HCT116 (cell line): ENCODE measurements at regions not wholly inside any gene's neighbourhood (a gene's known extent, or its start where the extent isn't known, plus 50 kb on each side); places are given as distances from the start of the nearest gene placed in this dataset.

Experiments used
- ATAC-seq: fragments of 200-7000 bp; cut with Tn5 transposase; 2 replicates; pipeline ENCODE4 v1.9.1; 2020; ENCODE audit warnings: mild to moderate bottlenecking, moderate library complexity
- BruUV-seq: library from RNA; stranded (reverse); fragments of 400-500 nt; replicated peaks from 2 replicates; lab custom pipeline; 2021; lab: Mats Ljungman, UMichigan
- CTCF ChIA-PET: fragments of 300-600 bp; sonication (Branson Sonifier 250); formaldehyde crosslinking; loops from one replicate; lab custom pipeline; 2021; ENCODE audit warnings: antibody characterized with exemption; lab: Charles Lee
- POLR2A ChIA-PET: fragments of 300-600, 350-600 bp; sonication (Branson Sonifier 250); formaldehyde crosslinking; loops from one replicate; lab custom pipeline; 2021; ENCODE audit warnings: antibody characterized with exemption; lab: Charles Lee
- RAD21 ChIA-PET, 2 experiments: fragments of 300-600 bp; sonication (Branson Sonifier 250); formaldehyde crosslinking; loops; one replicate each; lab custom pipeline; 2023; ENCODE audit warnings: low total read pairs in 2 of 2; ENCODE audit not compliant: uncharacterized antibody in 2 of 2, unreplicated experiment in 2 of 2, low non-redundant PET in 1 of 2; lab: Charles Lee
- DNase-seq: peaks from one replicate; pipeline ENCODE4 v3.0.0-alpha.2; 2010; ENCODE audit warnings: low read depth, low spot score
- H2AFZ ChIP-seq: fragments of 200-600 bp; shearing (Covaris generic), sonication (generic); 2 replicates; pipeline ENCODE4 v1.6.1; 2017; ENCODE audit warnings: low read depth, mixed run types, mixed read lengths, antibody characterized with exemption, low read length; ENCODE audit not compliant: poor library complexity, severe bottlenecking
- H3K27ac ChIP-seq: 2 replicates; pipeline ENCODE4 v1.5.1; 2012; ENCODE audit warnings: low read depth, low read length
- H3K27me3 ChIP-seq: fragments of 200-600 bp; sonication (generic); 2 replicates; pipeline ENCODE4 v1.6.1; 2016; ENCODE audit warnings: mixed run types, low read length, mixed read lengths; ENCODE audit not compliant: insufficient read depth
- H3K36me3 ChIP-seq, 2 experiments: fragments of 200-500 bp in 1 of 2; fragments of 200-600 bp in 1 of 2; sonication (Bioruptor generic) in 1 of 2; sonication (generic) in 1 of 2; 2 replicates each; pipeline versions ENCODE4 v1.5.1 to v1.6.1; 2014 to 2016; ENCODE audit warnings: low read length in 2 of 2, inconsistent platforms in 1 of 2, mixed read lengths in 1 of 2, mixed run types in 1 of 2; ENCODE audit not compliant: insufficient read depth in 2 of 2, control insufficient read depth in 1 of 2
- H3K4me1 ChIP-seq, 2 experiments: fragments of 200-600 bp in 1 of 2; sonication (generic) in 1 of 2; 2 replicates each; pipeline versions ENCODE4 v1.5.1 to v1.6.1; 2012 to 2017; ENCODE audit warnings: low read length in 2 of 2, inconsistent platforms in 1 of 2, mild to moderate bottlenecking in 1 of 2, mixed read lengths in 1 of 2, mixed run types in 1 of 2, moderate library complexity in 1 of 2; ENCODE audit not compliant: insufficient read depth in 2 of 2, control insufficient read depth in 1 of 2
- H3K4me2 ChIP-seq: fragments of 200-600 bp; sonication (generic); 2 replicates; pipeline ENCODE4 v1.6.1; 2017; ENCODE audit warnings: mixed run types, low read length, mixed read lengths
- H3K4me3 ChIP-seq, 2 experiments: fragments of 200-600 bp in 1 of 2; sonication (generic) in 1 of 2; replicated peaks in 1 of 2; 2 replicates each; pipeline ENCODE4 v1.5.1; 2011 to 2016; ENCODE audit warnings: low read length in 2 of 2, control low read depth in 1 of 2, low read depth in 1 of 2, mild to moderate bottlenecking in 1 of 2, mixed read lengths in 1 of 2, mixed run types in 1 of 2
- H3K79me2 ChIP-seq: fragments of 200-600 bp; sonication (generic); 2 replicates; pipeline ENCODE4 v1.6.1; 2017; ENCODE audit warnings: mild to moderate bottlenecking, mixed run types, low read length, moderate library complexity, mixed read lengths; ENCODE audit not compliant: insufficient read depth
- H3K9ac ChIP-seq: fragments of 200-600 bp; sonication (generic); 2 replicates; pipeline ENCODE4 v1.6.1; 2016; ENCODE audit warnings: low read length, mixed read lengths
- H3K9me2 ChIP-seq: fragments of 200-600 bp; sonication (generic), shearing (Covaris generic); 2 replicates; pipeline ENCODE4 v1.6.1; 2017; ENCODE audit warnings: mixed run types, mild to moderate bottlenecking, moderate library complexity; ENCODE audit not compliant: insufficient read depth
- H3K9me3 ChIP-seq, 2 experiments: fragments of 200-500 bp in 1 of 2; fragments of 200-600 bp in 1 of 2; sonication (Bioruptor generic) in 1 of 2; sonication (generic) in 1 of 2; 2 replicates each; pipeline ENCODE4 v1.6.1; 2014 to 2017; ENCODE audit warnings: low read length in 2 of 2, mixed read lengths in 2 of 2, inconsistent platforms in 1 of 2, low read depth in 1 of 2, mild to moderate bottlenecking in 1 of 2, mixed run types in 1 of 2, moderate library complexity in 1 of 2; ENCODE audit not compliant: control insufficient read depth in 1 of 2, insufficient read depth in 1 of 2
- H4K20me1 ChIP-seq: fragments of 200-600 bp; sonication (generic), shearing (Covaris generic); 2 replicates; pipeline ENCODE4 v1.6.1; 2017; ENCODE audit warnings: mixed run types, mild to moderate bottlenecking, moderate library complexity; ENCODE audit not compliant: insufficient read depth
- CBX3 ChIP-seq: IDR thresholded peaks from 2 replicates; pipeline ENCODE4 v1.6.1; 2012; ENCODE audit warnings: low read depth
- CTCF ChIP-seq, 3 experiments: fragments of 200-600 bp in 1 of 3; sonication (generic) in 1 of 3; IDR thresholded peaks in 2 of 3; conservative IDR thresholded peaks in 1 of 3; 2 replicates each; pipeline ENCODE4 v1.5.1; 2012 to 2017; ENCODE audit warnings: low read depth in 2 of 3, low read length in 2 of 3, antibody characterized with exemption in 1 of 3, borderline replicate concordance in 1 of 3, control low read depth in 1 of 3, mild to moderate bottlenecking in 1 of 3, mixed read lengths in 1 of 3, mixed run types in 1 of 3, moderate library complexity in 1 of 3; ENCODE audit not compliant: insufficient read depth in 1 of 3
- EGR1 ChIP-seq: IDR thresholded peaks from 2 replicates; pipeline ENCODE4 v1.6.1; 2012; ENCODE audit warnings: low read depth
- EZH2 ChIP-seq: fragments of 200-600 bp; sonication (generic); IDR thresholded peaks from 2 replicates; pipeline ENCODE4 v1.6.1; 2017; ENCODE audit warnings: antibody characterized with exemption, mixed run types
- EZH2phosphoT487 ChIP-seq: fragments of 200-600 bp; IDR thresholded peaks from 2 replicates; pipeline ENCODE4 v1.6.1; 2018; ENCODE audit warnings: antibody characterized with exemption, borderline replicate concordance
- JUND ChIP-seq: IDR thresholded peaks from 2 replicates; pipeline ENCODE4 v1.6.1; 2012
- MAX ChIP-seq: IDR thresholded peaks from 2 replicates; pipeline ENCODE4 v1.6.1; 2012
- REST ChIP-seq: IDR thresholded peaks from 2 replicates; pipeline ENCODE4 v1.6.1; 2012; ENCODE audit warnings: low read depth
- SP1 ChIP-seq: IDR thresholded peaks from 2 replicates; pipeline ENCODE4 v1.6.1; 2012; ENCODE audit warnings: low read depth
- YY1 ChIP-seq: IDR thresholded peaks from 2 replicates; pipeline ENCODE4 v1.6.1; 2011; ENCODE audit warnings: low read length, low read depth, moderate library complexity, mild to moderate bottlenecking; ENCODE audit not compliant: insufficient replicate concordance; ENCODE audit errors: extremely low read depth
- ZBTB33 ChIP-seq: IDR thresholded peaks from 2 replicates; pipeline ENCODE4 v1.6.1; 2011; ENCODE audit warnings: mild to moderate bottlenecking, low read length, moderate library complexity; ENCODE audit not compliant: insufficient replicate concordance; ENCODE audit errors: extremely low read depth
- ZFX ChIP-seq: fragments of 450-650 bp; IDR thresholded peaks from 2 replicates; pipeline ENCODE4 v1.6.1; 2017
- intact Hi-C: fragments of 100-400 bp; cut with micrococcal nuclease; formaldehyde crosslinking; loops from 2 replicates; pipeline ENCODE4 v1.10.0; 2022

GRCh38 chr3:166257715-166258114, 420.5 kb upstream of the BCHE start:
- TF ChIP-seq YY1: no peak
- no peak for TF ChIP-seq EZH2
- TF ChIP-seq MAX: no peak
- TF ChIP-seq ZFX: no peak
- no peak for TF ChIP-seq EGR1
- TF ChIP-seq REST: no peak
- TF ChIP-seq JUND: no peak
- no peak for TF ChIP-seq SP1
- TF ChIP-seq ZBTB33: no peak
- no peak for TF ChIP-seq CBX3
- TF ChIP-seq CTCF (IDR thresholded peaks at IDR 0.05 in 2 of 3, conservative IDR thresholded peaks at IDR 0.05 in 1 of 3; ENCODE audit: borderline replicate concordance in 1 of 3, insufficient read depth in 1 of 3, low read depth in 2 of 3, low read length in 2 of 3): no peak
- TF ChIP-seq EZH2phosphoT487: no peak
- no peak overlapping the region for H3K27ac ChIP-seq
- no peaks in the 10 kb centered on the region for H3K36me3 ChIP-seq
- ATAC-seq (no peak), DNase-seq (no peak)
- no peak overlapping the region for H3K4me3 ChIP-seq
- H2AFZ ChIP-seq: no peak overlapping the region
- H3K4me1 ChIP-seq: no peaks in the 10 kb centered on the region
- ChIA-PET POLR2A (no interaction called here), RAD21 (no interaction called here), CTCF (no interaction called here)
- intact Hi-C loops: no loop called here
- no peaks in the 10 kb centered on the region for H3K9me2 ChIP-seq
- H3K9ac ChIP-seq: no peak overlapping the region
- no peaks in the 10 kb centered on the region for H3K27me3 ChIP-seq
- H3K9me3 ChIP-seq: no peaks in the 10 kb centered on the region
- no peaks in the 10 kb centered on the region for H3K79me2 ChIP-seq
- no TSS peak for BruUV-seq
- no peak overlapping the region for H3K4me2 ChIP-seq
- H4K20me1 ChIP-seq: no peaks in the 10 kb centered on the region
